ENCODE measurements at regions not wholly inside any gene's neighbourhood (a gene's known extent, or its start where the extent isn't known, plus 50 kb on each side); places are given as distances from the start of the nearest gene placed in this dataset.

DNA sequence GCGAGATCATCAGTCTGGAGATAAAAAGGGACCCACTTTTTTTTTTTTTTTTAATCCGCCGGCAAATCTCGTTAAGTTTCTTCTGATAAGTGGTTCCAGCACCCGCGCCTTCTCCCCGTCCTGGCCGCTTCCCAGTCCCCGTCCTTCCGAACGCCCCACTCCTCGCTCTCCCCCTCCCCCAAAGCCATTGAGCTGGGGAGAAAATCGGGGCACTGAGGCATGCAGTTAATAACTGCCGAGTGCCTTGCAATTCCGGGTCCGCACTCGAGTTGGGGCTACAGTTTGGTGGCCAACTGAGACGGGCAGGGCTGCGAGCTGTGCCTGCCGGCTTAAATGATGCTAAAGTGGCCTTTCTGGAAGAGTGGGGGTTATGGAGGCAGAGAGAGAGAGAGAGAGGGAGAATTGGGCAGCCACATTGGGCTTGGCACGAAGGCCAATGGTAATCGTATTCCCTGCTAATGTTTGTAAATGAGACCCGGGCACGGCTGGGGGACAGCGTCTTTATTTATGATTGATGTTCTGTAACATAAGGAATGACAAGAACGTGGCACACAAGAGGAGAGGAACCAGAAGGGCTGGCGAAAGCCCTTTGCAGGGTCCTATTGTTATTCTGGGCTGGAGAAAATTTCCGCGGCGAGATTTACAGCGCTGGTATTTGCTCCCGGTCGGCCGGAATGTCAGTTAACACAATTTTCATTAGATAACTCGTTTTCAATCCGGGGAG, 115.4 kb upstream of the MYL2 start:
- POLR2A ChIA-PET = interaction anchor here (0.6 to 0.7 kb wide), 2 partner anchors 132 to 983 kb away, joined by 3 to 4 read pairs; no protein-coding TSS in a partner anchor
- no peaks in the 10 kb centered on the region for H3K9me3 Mint-ChIP-seq
- DNase-seq (no peak), ATAC-seq (no peak)
- peak overlapping the region; percentile 72 to 90 (median 80) for H3K4me3 Mint-ChIP-seq
- H3K4me1 Mint-ChIP-seq = peaks cover 18 to 31% (median 22%) of the 10 kb centered on the region in 4 donors
- peak overlapping the region in 2 of 10 donors; percentile 37 to 64 for H3K27ac Mint-ChIP-seq
- peaks cover 30 to 69% (median 53%) of the 10 kb centered on the region in 5 donors for H3K27me3 Mint-ChIP-seq
- peaks cover 0 to 7% (median 0%) of the 10 kb centered on the region in 3 donors for H3K36me3 Mint-ChIP-seq

DNA sequence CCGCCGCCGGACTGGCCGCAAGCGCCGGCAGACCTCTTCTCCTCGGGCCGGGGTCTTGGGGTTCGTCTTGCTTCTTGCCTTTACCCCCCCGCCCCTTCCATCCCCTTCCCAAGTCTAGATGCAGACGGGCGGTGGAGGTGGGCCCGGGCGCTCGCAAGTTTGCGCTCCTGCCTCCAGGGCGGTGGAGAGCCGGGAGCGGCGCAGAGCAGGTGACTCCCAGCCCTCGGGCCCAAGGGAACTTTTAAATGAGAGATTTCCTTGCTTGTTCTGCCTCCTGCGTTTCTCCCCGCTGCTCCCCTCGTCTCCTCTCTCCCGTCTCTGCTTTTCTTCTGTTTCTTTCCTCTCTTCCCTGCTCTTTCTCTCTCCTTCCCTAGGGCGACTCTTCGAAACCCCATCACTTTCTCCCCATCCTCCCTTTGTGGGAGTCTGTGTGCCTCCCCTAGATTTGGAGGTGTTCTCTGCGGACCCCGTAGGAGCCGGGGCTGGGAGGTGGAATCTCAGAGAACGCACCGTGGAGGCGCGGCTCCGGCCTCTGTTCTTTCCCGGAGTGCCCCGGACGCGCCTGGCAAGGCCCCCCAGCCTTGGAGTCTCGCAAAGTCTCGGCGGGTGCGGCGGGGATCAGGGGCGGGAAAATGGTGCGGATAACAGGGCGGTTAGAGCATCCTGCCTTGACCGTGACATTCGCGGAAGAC, 114.7 kb upstream of the MYL2 start:
- POLR2A ChIA-PET = interaction anchor here (0.6 to 0.7 kb wide), 2 partner anchors 132 to 983 kb away, joined by 3 to 4 read pairs; no protein-coding TSS in a partner anchor
- peak overlapping the region in 1 of 10 donors; percentile 64 for H3K27ac Mint-ChIP-seq
- DNase-seq = no peak

GRCh38 chr12:111034083-111034885, 113.9 kb upstream of the MYL2 start, which contains the start of gene CUX2:
TSS of gene CUX2 (plus strand) at chr12:111034165.
- peak within 1 kb of the TSS; percentile 72 to 90 (median 80) for H3K4me3 Mint-ChIP-seq
- DNase-seq (no peak), ATAC-seq (peak in 1 of 2 donors; percentile 42)
- H3K36me3 Mint-ChIP-seq = peaks cover 0 to 7% (median 0%) of the 10 kb centered on the region in 3 donors
- peaks cover 18 to 31% (median 22%) of the 10 kb centered on the region in 4 donors for H3K4me1 Mint-ChIP-seq
- POLR2A ChIA-PET = no interaction called here
- H3K9me3 Mint-ChIP-seq = no peaks in the 10 kb centered on the region
- peaks cover 30 to 75% (median 62%) of the 10 kb centered on the region in 5 donors for H3K27me3 Mint-ChIP-seq
- H3K27ac Mint-ChIP-seq = no peak within 1 kb of the TSS

More for the DNA sequence above, 114.7 kb upstream of the MYL2 start:
- H3K9me3 Mint-ChIP-seq = no peaks in the 10 kb centered on the region
- peaks cover 30 to 76% (median 57%) of the 10 kb centered on the region in 5 donors for H3K27me3 Mint-ChIP-seq
- peaks cover 0 to 7% (median 0%) of the 10 kb centered on the region in 3 donors for H3K36me3 Mint-ChIP-seq
- H3K4me1 Mint-ChIP-seq = peaks cover 18 to 31% (median 22%) of the 10 kb centered on the region in 4 donors
- peak in 1 of 2 donors; percentile 35 for ATAC-seq
- peak overlapping the region; percentile 72 to 90 (median 80) for H3K4me3 Mint-ChIP-seq

DNA sequence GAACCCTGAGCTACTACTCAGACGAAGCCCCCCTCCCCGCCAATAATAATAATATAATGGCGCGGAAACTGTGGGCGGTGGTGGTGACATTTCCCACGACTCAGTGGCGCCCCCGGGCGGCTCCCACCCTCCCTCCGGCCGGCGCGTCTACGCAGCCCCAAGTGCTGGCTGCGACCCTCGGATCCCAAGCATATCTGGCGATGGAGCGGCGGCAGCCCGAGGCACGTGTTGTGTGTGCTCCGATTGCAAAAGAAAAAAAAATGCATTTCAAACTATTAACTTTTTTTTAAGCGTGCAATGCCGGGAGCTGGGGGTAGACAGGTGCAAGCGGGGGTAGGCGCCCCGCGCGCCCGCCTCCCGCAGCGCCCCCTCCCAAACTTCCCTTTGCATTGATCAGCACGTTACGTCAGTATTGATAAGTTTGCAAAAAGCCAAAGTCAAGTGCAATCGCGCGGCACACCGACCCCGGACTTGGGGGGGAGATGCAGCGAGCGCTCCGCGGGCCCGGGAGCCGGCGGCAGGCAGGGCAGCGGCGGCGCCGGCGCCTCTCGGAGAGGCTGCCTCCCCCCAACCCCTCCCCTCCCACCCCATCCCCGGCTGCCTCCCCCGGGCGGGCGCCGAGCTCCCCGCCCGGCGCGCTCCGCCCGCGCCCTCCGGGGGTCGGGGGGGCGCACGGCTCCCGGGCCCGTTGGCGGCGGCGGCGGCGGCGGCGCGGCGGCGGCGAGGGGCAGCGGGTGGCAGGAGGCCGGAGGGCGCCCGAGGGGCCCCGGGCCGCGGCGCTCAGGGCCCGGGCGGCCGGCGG, 113.1 kb upstream of the MYL2 start:
- peak overlapping the region; percentile 42 to 90 (median 59) for H3K4me3 Mint-ChIP-seq
- ATAC-seq (peak in 1 of 2 donors; percentile 29), DNase-seq (peak in 1 of 10 donors; percentile 27)
- POLR2A ChIA-PET = no interaction called here
- no peak overlapping the region for H3K27ac Mint-ChIP-seq
- H3K27me3 Mint-ChIP-seq = peaks cover 30 to 69% (median 56%) of the 10 kb centered on the region in 5 donors
- peaks cover 0 to 7% (median 0%) of the 10 kb centered on the region in 3 donors for H3K36me3 Mint-ChIP-seq
- H3K4me1 Mint-ChIP-seq = peaks cover 18 to 31% (median 22%) of the 10 kb centered on the region in 4 donors
- no peaks in the 10 kb centered on the region for H3K9me3 Mint-ChIP-seq

DNA sequence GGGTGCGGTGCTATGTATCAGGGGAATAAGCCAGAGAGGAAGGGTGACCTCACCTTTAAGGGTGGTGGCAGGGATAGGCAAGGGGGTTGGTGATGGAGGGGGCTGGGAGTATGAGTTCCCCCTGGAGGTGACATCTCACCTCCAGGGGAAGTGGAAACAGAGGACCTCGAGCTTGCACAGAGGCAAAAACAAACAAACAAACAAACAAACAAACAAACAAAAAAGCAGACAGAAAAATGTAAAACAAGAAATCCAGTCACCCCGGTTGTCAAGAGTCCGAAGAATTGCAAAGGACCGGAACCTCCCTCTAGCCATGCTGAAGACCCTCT, 112.2 kb upstream of the MYL2 start:
- POLR2A ChIA-PET = no interaction called here
- Mint-ChIP-seq H3K27me3 (peaks cover 27 to 63% (median 51%) of the 10 kb centered on the region in 5 donors), H3K9me3 (no peaks in the 10 kb centered on the region), H3K27ac (no peak overlapping the region), H3K36me3 (peaks cover 0 to 7% (median 0%) of the 10 kb centered on the region in 3 donors), H3K4me1 (peaks cover 18 to 31% (median 22%) of the 10 kb centered on the region in 4 donors), H3K4me3 (peak overlapping the region; percentile 50 to 90 (median 69))
- ATAC-seq (no peak), DNase-seq (no peak)

DNA sequence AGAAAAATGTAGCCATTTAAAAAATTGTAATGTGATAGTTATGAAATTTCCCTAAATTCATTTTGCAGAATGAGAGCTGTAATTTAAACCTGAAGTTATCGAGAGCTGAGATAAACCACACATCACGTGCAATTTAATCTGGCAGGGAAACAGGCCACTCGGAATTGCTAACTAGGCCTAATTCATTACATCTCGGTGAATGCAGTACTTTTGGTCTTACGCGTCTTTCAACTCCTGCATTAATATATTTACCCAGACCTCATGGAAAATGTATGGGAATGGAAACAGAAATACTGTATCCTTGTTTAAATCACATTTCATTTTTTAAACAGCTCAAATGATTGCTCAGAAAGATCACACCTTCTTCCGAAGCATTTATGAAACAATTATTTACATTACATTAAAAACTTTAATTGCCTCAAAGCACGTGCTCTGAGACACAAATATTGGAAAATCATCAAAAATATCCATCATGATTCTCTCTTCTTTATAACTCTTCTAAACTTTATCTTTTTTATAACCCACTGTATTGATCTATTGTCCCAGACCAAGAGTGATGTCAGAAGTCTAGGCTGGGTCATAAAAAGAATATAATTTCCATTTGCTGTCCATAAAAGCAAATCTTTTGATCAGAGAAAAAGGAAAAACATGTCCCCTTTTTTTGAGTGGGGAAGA, 111.7 kb upstream of the MYL2 start:
- no peaks in the 10 kb centered on the region for H3K9me3 Mint-ChIP-seq
- H3K27me3 Mint-ChIP-seq = peaks cover 25 to 58% (median 46%) of the 10 kb centered on the region in 5 donors
- POLR2A ChIA-PET = no interaction called here
- peak overlapping the region in 8 of 10 donors; percentile 54 to 90 (median 72) for H3K4me3 Mint-ChIP-seq
- DNase-seq = no peak
- ATAC-seq = no peak
- peaks cover 0 to 7% (median 0%) of the 10 kb centered on the region in 3 donors for H3K36me3 Mint-ChIP-seq
- no peak overlapping the region for H3K27ac Mint-ChIP-seq
- H3K4me1 Mint-ChIP-seq = peaks cover 18 to 31% (median 21%) of the 10 kb centered on the region in 4 donors

- Mint-ChIP-seq H3K27ac (no peak overlapping the region), H3K4me3 (no peak overlapping the region), H3K9me3 (no peaks in the 10 kb centered on the region), H3K4me1 (peaks cover 10 to 19% (median 13%) of the 10 kb centered on the region in 4 donors), H3K27me3 (peaks cover 20 to 48% (median 45%) of the 10 kb centered on the region in 5 donors), H3K36me3 (peaks cover 0 to 7% (median 0%) of the 10 kb centered on the region in 3 donors)
- DNase-seq = no peak
- POLR2A ChIA-PET = no interaction called here
- ATAC-seq = no peak
These were observed 110.4 kb upstream of the MYL2 start for GRCh38 chr12:111030800-111031199.

DNA sequence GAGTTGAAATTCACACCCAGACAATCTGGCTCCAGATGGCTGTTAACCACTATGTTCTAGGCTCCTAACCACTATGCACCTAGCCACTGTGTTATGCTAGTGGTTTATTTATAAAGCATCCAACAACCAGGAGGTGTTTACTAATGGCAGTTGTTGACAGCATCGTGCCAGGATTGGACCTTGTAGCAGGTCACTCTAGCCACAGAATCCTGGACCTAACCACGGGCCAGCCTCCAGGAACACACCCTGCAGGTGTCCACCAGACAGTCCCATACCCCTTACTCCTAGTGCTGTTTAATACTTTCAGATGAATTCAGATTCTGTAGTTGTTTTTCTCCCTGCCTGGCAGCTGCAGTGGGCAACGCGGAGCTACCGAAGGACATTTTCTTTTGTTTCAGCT, 109.4 kb upstream of the MYL2 start:
- POLR2A ChIA-PET = no interaction called here
- H3K9me3 Mint-ChIP-seq = no peaks in the 10 kb centered on the region
- DNase-seq = no peak
- no peak overlapping the region for H3K27ac Mint-ChIP-seq
- peaks cover 0 to 4% (median 0%) of the 10 kb centered on the region in 3 donors for H3K36me3 Mint-ChIP-seq
- H3K4me1 Mint-ChIP-seq = peaks cover 4 to 11% (median 5%) of the 10 kb centered on the region in 4 donors
- H3K27me3 Mint-ChIP-seq = peaks cover 17 to 39% (median 38%) of the 10 kb centered on the region in 5 donors
- ATAC-seq = no peak
- no peak overlapping the region for H3K4me3 Mint-ChIP-seq

DNA sequence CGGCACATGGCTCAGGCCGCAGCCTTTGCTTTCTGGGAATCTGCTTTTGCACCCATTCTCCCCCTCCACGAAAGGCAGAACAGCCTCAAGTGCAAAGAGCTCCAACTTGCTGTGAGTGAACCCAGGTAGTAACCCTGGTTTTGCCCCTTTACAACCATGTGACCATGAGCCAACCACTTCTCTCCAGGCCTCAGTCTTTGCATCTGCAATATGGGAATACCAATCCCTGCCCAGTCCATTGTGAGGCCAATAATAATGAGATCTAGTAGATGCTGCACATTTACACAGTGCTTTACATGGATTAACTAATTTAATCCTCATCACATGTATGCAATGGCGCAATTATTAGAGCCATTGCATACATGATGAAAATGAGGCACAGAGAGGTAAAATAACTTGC, 108.9 kb upstream of the MYL2 start:
- peaks cover 6 to 15% (median 8%) of the 10 kb centered on the region in 4 donors for H3K4me1 Mint-ChIP-seq
- POLR2A ChIA-PET = no interaction called here
- no peak overlapping the region for H3K27ac Mint-ChIP-seq
- no peak for DNase-seq
- H3K9me3 Mint-ChIP-seq = no peaks in the 10 kb centered on the region
- ATAC-seq = no peak
- H3K36me3 Mint-ChIP-seq = peaks cover 0 to 4% (median 0%) of the 10 kb centered on the region in 3 donors
- H3K27me3 Mint-ChIP-seq = peaks cover 18 to 41% (median 39%) of the 10 kb centered on the region in 5 donors
- H3K4me3 Mint-ChIP-seq = no peak overlapping the region

- ATAC-seq (no peak), DNase-seq (no peak)
- Mint-ChIP-seq H3K27ac (no peak overlapping the region), H3K9me3 (no peaks in the 10 kb centered on the region), H3K4me1 (peaks cover 7 to 17% (median 12%) of the 10 kb centered on the region in 4 donors), H3K36me3 (peaks cover 0 to 4% (median 0%) of the 10 kb centered on the region in 3 donors), H3K27me3 (peaks cover 18 to 45% (median 39%) of the 10 kb centered on the region in 5 donors), H3K4me3 (no peak overlapping the region)
- POLR2A ChIA-PET = no interaction called here
These were observed 108.5 kb upstream of the MYL2 start for GRCh38 chr12:111028830-111029229.

DNA sequence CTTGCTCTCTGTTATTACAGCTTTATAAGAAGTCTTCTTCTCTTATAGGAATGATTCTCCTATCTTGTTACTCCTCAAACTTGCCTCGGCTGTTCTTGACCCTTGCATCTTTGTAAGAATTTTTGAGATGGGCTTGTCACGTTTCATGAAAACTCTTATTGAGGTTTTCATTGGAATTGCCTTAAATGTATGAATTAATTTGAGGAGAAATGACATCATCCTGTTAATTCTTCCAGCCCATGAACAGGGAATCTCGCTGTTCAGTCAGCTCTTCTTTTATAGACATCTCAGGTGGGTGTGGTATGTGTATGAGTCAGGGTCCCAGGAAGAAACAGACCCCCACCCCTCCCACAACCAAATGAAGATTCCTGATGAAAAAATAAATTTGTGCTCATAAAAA, 107.1 kb upstream of the MYL2 start:
- H3K36me3 Mint-ChIP-seq = peaks cover 0 to 2% (median 0%) of the 10 kb centered on the region in 3 donors
- H3K27ac Mint-ChIP-seq = no peak overlapping the region
- H3K4me1 Mint-ChIP-seq = peaks cover 4 to 13% (median 9%) of the 10 kb centered on the region in 4 donors
- H3K9me3 Mint-ChIP-seq = no peaks in the 10 kb centered on the region
- H3K27me3 Mint-ChIP-seq = peaks cover 14 to 41% (median 38%) of the 10 kb centered on the region in 5 donors
- POLR2A ChIA-PET = no interaction called here
- DNase-seq = no peak
- ATAC-seq = no peak
- no peak overlapping the region for H3K4me3 Mint-ChIP-seq

Measured in naive thymus-derived CD8-positive, alpha-beta T cell (primary cell).